ENCODE measurements at regions not wholly inside any gene's neighbourhood (a gene's known extent, or its start where the extent isn't known, plus 50 kb on each side); places are given as distances from the start of the nearest gene placed in this dataset.

GRCh38 chr1:5552787-5553484 is 439.3 kb downstream of the NPHP4 start:
- no peak overlapping the region for H3K4me2 ChIP-seq (ENCODE audit: low read length)
- H3K9me3 ChIP-seq (ENCODE audit: low read length) = no peaks in the 10 kb centered on the region
- H4K20me1 ChIP-seq (ENCODE audit: insufficient read depth) = no peaks in the 10 kb centered on the region
- no peak for TF ChIP-seq EP300 (conservative IDR thresholded peaks at IDR 0.05; ENCODE audit: poor library complexity, severe bottlenecking)
- no peak for TF ChIP-seq SMC3 (conservative IDR thresholded peaks at IDR 0.05; ENCODE audit: poor library complexity)
- TF ChIP-seq, protein P1, sequence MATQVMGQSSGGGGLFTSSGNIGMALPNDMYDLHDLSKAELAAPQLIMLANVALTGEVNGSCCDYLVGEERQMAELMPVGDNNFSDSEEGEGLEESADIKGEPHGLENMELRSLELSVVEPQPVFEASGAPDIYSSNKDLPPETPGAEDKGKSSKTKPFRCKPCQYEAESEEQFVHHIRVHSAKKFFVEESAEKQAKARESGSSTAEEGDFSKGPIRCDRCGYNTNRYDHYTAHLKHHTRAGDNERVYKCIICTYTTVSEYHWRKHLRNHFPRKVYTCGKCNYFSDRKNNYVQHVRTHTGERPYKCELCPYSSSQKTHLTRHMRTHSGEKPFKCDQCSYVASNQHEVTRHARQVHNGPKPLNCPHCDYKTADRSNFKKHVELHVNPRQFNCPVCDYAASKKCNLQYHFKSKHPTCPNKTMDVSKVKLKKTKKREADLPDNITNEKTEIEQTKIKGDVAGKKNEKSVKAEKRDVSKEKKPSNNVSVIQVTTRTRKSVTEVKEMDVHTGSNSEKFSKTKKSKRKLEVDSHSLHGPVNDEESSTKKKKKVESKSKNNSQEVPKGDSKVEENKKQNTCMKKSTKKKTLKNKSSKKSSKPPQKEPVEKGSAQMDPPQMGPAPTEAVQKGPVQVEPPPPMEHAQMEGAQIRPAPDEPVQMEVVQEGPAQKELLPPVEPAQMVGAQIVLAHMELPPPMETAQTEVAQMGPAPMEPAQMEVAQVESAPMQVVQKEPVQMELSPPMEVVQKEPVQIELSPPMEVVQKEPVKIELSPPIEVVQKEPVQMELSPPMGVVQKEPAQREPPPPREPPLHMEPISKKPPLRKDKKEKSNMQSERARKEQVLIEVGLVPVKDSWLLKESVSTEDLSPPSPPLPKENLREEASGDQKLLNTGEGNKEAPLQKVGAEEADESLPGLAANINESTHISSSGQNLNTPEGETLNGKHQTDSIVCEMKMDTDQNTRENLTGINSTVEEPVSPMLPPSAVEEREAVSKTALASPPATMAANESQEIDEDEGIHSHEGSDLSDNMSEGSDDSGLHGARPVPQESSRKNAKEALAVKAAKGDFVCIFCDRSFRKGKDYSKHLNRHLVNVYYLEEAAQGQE (IDR thresholded peaks at IDR 0.05; ENCODE audit: borderline replicate concordance) = no peak
- no peak for TF ChIP-seq POLR2AphosphoS5 (IDR thresholded peaks at IDR 0.05)
- TF ChIP-seq RAD21 (conservative IDR thresholded peaks at IDR 0.05) = no peak
- TF ChIP-seq EZH2 (IDR thresholded peaks at IDR 0.05; ENCODE audit: borderline replicate concordance, insufficient read depth, low read length, poor library complexity, severe bottlenecking) = no peak
- TF ChIP-seq TAF1 (IDR thresholded peaks at IDR 0.05; ENCODE audit: low read depth) = no peak
- TF ChIP-seq MXI1 (conservative IDR thresholded peaks at IDR 0.05; ENCODE audit: poor library complexity, severe bottlenecking) = no peak
- TF ChIP-seq CTCF (IDR thresholded peaks at IDR 0.05; ENCODE audit: poor library complexity, severe bottlenecking) = no peak
- no peak overlapping the region for H3K27ac ChIP-seq (ENCODE audit: low read length)
- H3K79me2 ChIP-seq (replicated peaks; ENCODE audit: insufficient read depth, low read length) = no peaks in the 10 kb centered on the region
- no peaks in the 10 kb centered on the region for H3K27me3 ChIP-seq (ENCODE audit: insufficient read depth, low read depth, low read length)
- no peak overlapping the region for H3K4me3 ChIP-seq (ENCODE audit: low read length)
- H3F3A ChIP-seq (ENCODE audit: insufficient read depth, low read length, poor library complexity, severe bottlenecking) = no peaks in the 10 kb centered on the region
- H3K36me3 ChIP-seq (ENCODE audit: insufficient read depth, low read length) = no peaks in the 10 kb centered on the region
- H3K9me2 ChIP-seq (ENCODE audit: insufficient read depth, low read length) = no peaks in the 10 kb centered on the region
- H3K9ac ChIP-seq (ENCODE audit: low read length) = no peak overlapping the region
- no peak overlapping the region for H2AFZ ChIP-seq (ENCODE audit: low read depth, low read length)

- TF ChIP-seq, protein P1 (IDR thresholded peaks at IDR 0.05; ENCODE audit: borderline replicate concordance) = no peak
- TF ChIP-seq CTCF (IDR thresholded peaks at IDR 0.05; ENCODE audit: poor library complexity, severe bottlenecking) (no peak), MXI1 (conservative IDR thresholded peaks at IDR 0.05; ENCODE audit: poor library complexity, severe bottlenecking) (no peak), SMC3 (conservative IDR thresholded peaks at IDR 0.05; ENCODE audit: poor library complexity) (no peak), POLR2AphosphoS5 (IDR thresholded peaks at IDR 0.05) (no peak), RAD21 (conservative IDR thresholded peaks at IDR 0.05) (no peak), EP300 (conservative IDR thresholded peaks at IDR 0.05; ENCODE audit: poor library complexity, severe bottlenecking) (no peak), EZH2 (IDR thresholded peaks at IDR 0.05; ENCODE audit: borderline replicate concordance, insufficient read depth, low read length, poor library complexity, severe bottlenecking) (no peak)
- Histone ChIP-seq H3K36me3 (ENCODE audit: insufficient read depth, low read length) (no peaks in the 10 kb centered on the region), H3K27me3 (ENCODE audit: insufficient read depth, low read depth, low read length) (no peaks in the 10 kb centered on the region), H3K9ac (ENCODE audit: low read length) (no peak overlapping the region), H3K9me2 (ENCODE audit: insufficient read depth, low read length) (no peaks in the 10 kb centered on the region), H3K27ac (ENCODE audit: low read length) (no peak overlapping the region), H3K79me2 (replicated peaks; ENCODE audit: insufficient read depth, low read length) (no peaks in the 10 kb centered on the region), H3K4me2 (ENCODE audit: low read length) (no peak overlapping the region), H4K20me1 (ENCODE audit: insufficient read depth) (no peaks in the 10 kb centered on the region), H3K4me3 (ENCODE audit: low read length) (no peak overlapping the region), H2AFZ (ENCODE audit: low read depth, low read length) (no peak overlapping the region), H3F3A (ENCODE audit: insufficient read depth, low read length, poor library complexity, severe bottlenecking) (no peaks in the 10 kb centered on the region), H3K9me3 (ENCODE audit: low read length) (no peaks in the 10 kb centered on the region)
Measured at GRCh38 chr1:5551274-5551975, 440.8 kb downstream of the NPHP4 start.
